ENCODE measurements at regions not wholly inside any gene's neighbourhood (a gene's known extent, or its start where the extent isn't known, plus 50 kb on each side); places are given as distances from the start of the nearest gene placed in this dataset.
A peak's percentile ranks its signal among the peaks of the same experiment; 100 is the strongest.

GRCh38 chr5:133696006-133696584 is 83.8 kb upstream of the FSTL4 start:
- no peak for DNase-seq (ENCODE audit: low spot score)
- no peak for TF ChIP-seq CTCF (IDR thresholded peaks at IDR 0.05; ENCODE audit: extremely low read depth, missing control alignments)

- TF ChIP-seq CTCF (IDR thresholded peaks at IDR 0.05; ENCODE audit: extremely low read depth, missing control alignments) = no peak
- DNase-seq (ENCODE audit: low spot score) = no peak
Measured at GRCh38 chr5:133694181-133694831, 82.0 kb upstream of the FSTL4 start.

GRCh38 chr5:133691448-133691847 is 79.1 kb upstream of the FSTL4 start:
- no peak for DNase-seq (ENCODE audit: low spot score)
- no peak for TF ChIP-seq CTCF (IDR thresholded peaks at IDR 0.05; ENCODE audit: extremely low read depth, missing control alignments)

GRCh38 chr5:133690746-133691145 is 78.4 kb upstream of the FSTL4 start:
- no peak for DNase-seq (ENCODE audit: low spot score)

GRCh38 chr5:133688391-133688790 is 76.0 kb upstream of the FSTL4 start:
- peak; percentile 11 for DNase-seq (ENCODE audit: low spot score)
- no peak for TF ChIP-seq CTCF (IDR thresholded peaks at IDR 0.05; ENCODE audit: extremely low read depth, missing control alignments)

More at GRCh38 chr5:133690746-133691145, 78.4 kb upstream of the FSTL4 start:
- no peak for TF ChIP-seq CTCF (IDR thresholded peaks at IDR 0.05; ENCODE audit: extremely low read depth, missing control alignments)

- no peak for DNase-seq (ENCODE audit: low spot score)
Measured at GRCh38 chr5:133687212-133688061, 75.1 kb upstream of the FSTL4 start.

More at GRCh38 chr5:133687212-133688061, 75.1 kb upstream of the FSTL4 start:
- no peak for TF ChIP-seq CTCF (IDR thresholded peaks at IDR 0.05; ENCODE audit: extremely low read depth, missing control alignments)

Data from GM20000 (cell line).